HepG2 (cell line): ENCODE measurements at regions not wholly inside any gene's neighbourhood (a gene's known extent, or its start where the extent isn't known, plus 50 kb on each side); places are given as distances from the start of the nearest gene placed in this dataset.

Experiments
- ATAC-seq: fragments of 200-7000 bp; cut with Tn5 transposase; 3 replicates; pipeline ENCODE4 v1.9.1; 2020; ENCODE audit warnings: mild to moderate bottlenecking, moderate library complexity
- BruUV-seq: library from RNA; stranded (reverse); fragments of 400-500 nt; replicated peaks from 2 replicates; lab custom pipeline; 2021; lab: Mats Ljungman, UMichigan
- CTCF ChIA-PET: fragments of 300-600 bp; formaldehyde crosslinking; extraction: SDS; loops from one replicate; lab custom pipeline; 2021; ENCODE audit warnings: low total read pairs, inconsistent platforms, low intra/inter-chr PET ratio; lab: Yijun Ruan, JAX
- POLR2A ChIA-PET: fragments of 350-600 bp; sonication (Branson Sonifier 250); formaldehyde crosslinking; loops from one replicate; lab custom pipeline; 2020; ENCODE audit warnings: antibody characterized with exemption, inconsistent platforms; lab: Yijun Ruan, JAX
- DNase-seq: peaks from one replicate; pipeline ENCODE4 v3.0.0-alpha.2; 2015; ENCODE audit warnings: low spot score
- FAIRE-seq: peaks from 3 replicates; lab custom pipeline; 2011; peaks lifted over from hg19 to GRCh38; lab: Jason Lieb, UNC
- H2AFZ ChIP-seq: one replicate; pipeline ENCODE4 v1.6.1; 2011; ENCODE audit warnings: low read length, inconsistent platforms
- H3K27ac ChIP-seq: fragments of 300-600 bp; 3 replicates; pipeline ENCODE4 v1.8.0; 2011; ENCODE audit warnings: mixed run types, mild to moderate bottlenecking, mixed read lengths, low read length, inconsistent platforms; ENCODE audit not compliant: insufficient read depth; ENCODE audit errors: extremely low read length
- H3K27me3 ChIP-seq, 2 experiments: fragments of 200-600 bp in 1 of 2; 2 replicates in 1 of 2; 3 replicates in 1 of 2; pipeline versions ENCODE4 v1.6.0 to v1.8.0; 2011; ENCODE audit warnings: low read length in 2 of 2, mild to moderate bottlenecking in 2 of 2, moderate library complexity in 2 of 2, inconsistent platforms in 1 of 2; ENCODE audit not compliant: insufficient read depth in 2 of 2, control insufficient read depth in 1 of 2
- H3K36me3 ChIP-seq, 2 experiments: fragments of 200-600 bp in 1 of 2; replicated peaks in 1 of 2; 2 replicates in 1 of 2; 3 replicates in 1 of 2; pipeline versions ENCODE4 v1.5.1 to v1.8.0; 2011; ENCODE audit warnings: low read length in 2 of 2, inconsistent platforms in 1 of 2; ENCODE audit not compliant: insufficient read depth in 2 of 2, control insufficient read depth in 1 of 2
- H3K4me1 ChIP-seq: 2 replicates; pipeline ENCODE4 v1.5.1; 2012; ENCODE audit warnings: low read length, inconsistent platforms; ENCODE audit not compliant: insufficient read depth
- H3K4me2 ChIP-seq: 2 replicates; pipeline ENCODE4 v1.6.0; 2011; ENCODE audit warnings: low read depth, low read length, inconsistent platforms
- H3K4me3 ChIP-seq, 3 experiments: fragments of 200-600 bp in 1 of 3; sonication (generic), shearing (Covaris generic) in 1 of 3; replicated peaks in 1 of 3; 2 replicates each; pipeline ENCODE4 v1.5.1; 2011 to 2016; ENCODE audit warnings: low read length in 3 of 3, inconsistent platforms in 2 of 3, low read depth in 2 of 3, mild to moderate bottlenecking in 2 of 3, control low read depth in 1 of 3, mixed read lengths in 1 of 3; ENCODE audit not compliant: insufficient read depth in 1 of 3
- H3K79me2 ChIP-seq: one replicate; pipeline ENCODE4 v1.6.1; 2011; ENCODE audit warnings: low read length, inconsistent platforms; ENCODE audit not compliant: insufficient read depth
- H3K9ac ChIP-seq: 2 replicates; pipeline ENCODE4 v1.6.0; 2011; ENCODE audit warnings: mild to moderate bottlenecking, low read depth, low read length, inconsistent platforms; ENCODE audit not compliant: insufficient read depth
- H3K9me3 ChIP-seq: 2 replicates; pipeline ENCODE4 v1.5.1; 2012; ENCODE audit warnings: mild to moderate bottlenecking, low read length
- H4K20me1 ChIP-seq: 2 replicates; pipeline ENCODE4 v1.6.0; 2011; ENCODE audit warnings: inconsistent platforms, mild to moderate bottlenecking, low read length, moderate library complexity; ENCODE audit not compliant: insufficient read depth
- FIP1L1 ChIP-seq: fragments of 200-400 bp; formaldehyde crosslinking; IDR thresholded peaks from 2 replicates; pipeline ENCODE4 v1.6.1; 2018; ENCODE audit warnings: low read depth, mild to moderate bottlenecking, low read length, moderate library complexity, borderline replicate concordance; ENCODE audit not compliant: insufficient read depth
- HNRNPK ChIP-seq: fragments of 200-400 bp; formaldehyde crosslinking; IDR thresholded peaks from 2 replicates; pipeline ENCODE4 v1.6.1; 2018; ENCODE audit warnings: low read length, low read depth, moderate library complexity, mild to moderate bottlenecking; ENCODE audit not compliant: poor library complexity, severe bottlenecking
- IKZF1 ChIP-seq: fragments of 450-650 bp; IDR thresholded peaks from 2 replicates; pipeline ENCODE4 v1.7.1; 2016
- KAT2B ChIP-seq: fragments of 150-350 bp; IDR thresholded peaks from 2 replicates; pipeline ENCODE4 v1.6.1; 2014; ENCODE audit warnings: low read depth, low read length, borderline replicate concordance
- RFX1 ChIP-seq: fragments of 450-650 bp; IDR thresholded peaks from 2 replicates; pipeline ENCODE4 v1.6.1; 2017
- ZNF234 ChIP-seq: sonication (generic); formaldehyde crosslinking; conservative IDR thresholded peaks from 2 replicates; pipeline ENCODE4 v1.5.1; 2020; ENCODE audit warnings: mild to moderate bottlenecking, missing genetic modification reagents
- ZNF260 ChIP-seq: sonication (generic); formaldehyde crosslinking; IDR thresholded peaks from 2 replicates; pipeline ENCODE4 v1.4.0; 2020; ENCODE audit warnings: missing genetic modification reagents, low read depth, mild to moderate bottlenecking, borderline replicate concordance
- ZNF614 ChIP-seq: IDR thresholded peaks from 2 replicates; pipeline ENCODE4 v1.6.1; 2018; ENCODE audit warnings: missing biosample characterization, missing genetic modification reagents, inconsistent platforms, borderline replicate concordance
- WGBS: methylation state at CpG from one replicate; pipeline ENCODE4 v1.1.6; 2017; ENCODE audit warnings: low lambda C conversion rate; 5-methylcytosine and 5-hydroxymethylcytosine counted together
- in situ Hi-C: cut with HindIII; loops from 2 replicates; pipeline ENCODE4 v1.10.0; 2017; ENCODE audit warnings: low pct_unique_long_range_greater_than_20kb; ENCODE audit not compliant: extremely low pct_ligation_motif_present
- intact Hi-C: fragments of 100-400 bp; cut with micrococcal nuclease; formaldehyde crosslinking; loops from one replicate; pipeline ENCODE4 v1.10.0; 2022; ENCODE audit not compliant: unreplicated experiment
- TF ChIP-seq, protein P1 (sequence below): sonication (generic); formaldehyde crosslinking; IDR thresholded peaks from 2 replicates; pipeline ENCODE4 v1.5.1; 2020; ENCODE audit warnings: mild to moderate bottlenecking, missing genetic modification reagents, moderate library complexity
- TF ChIP-seq, protein P2 (sequence below): sonication (generic); formaldehyde crosslinking; IDR thresholded peaks from 2 replicates; pipeline ENCODE4 v1.8.0; 2022; ENCODE audit warnings: mild to moderate bottlenecking, missing genetic modification reagents, moderate library complexity
- TF ChIP-seq, protein P3 (sequence below): sonication (generic); formaldehyde crosslinking; IDR thresholded peaks from 2 replicates; pipeline ENCODE4 v1.4.0; 2020; ENCODE audit warnings: low read depth, mild to moderate bottlenecking, missing genetic modification reagents
- TF ChIP-seq, protein P4 (sequence below): sonication (generic); formaldehyde crosslinking; IDR thresholded peaks from 2 replicates; pipeline ENCODE4 v1.5.0; 2020; ENCODE audit warnings: mild to moderate bottlenecking, missing genetic modification reagents

DNA sequence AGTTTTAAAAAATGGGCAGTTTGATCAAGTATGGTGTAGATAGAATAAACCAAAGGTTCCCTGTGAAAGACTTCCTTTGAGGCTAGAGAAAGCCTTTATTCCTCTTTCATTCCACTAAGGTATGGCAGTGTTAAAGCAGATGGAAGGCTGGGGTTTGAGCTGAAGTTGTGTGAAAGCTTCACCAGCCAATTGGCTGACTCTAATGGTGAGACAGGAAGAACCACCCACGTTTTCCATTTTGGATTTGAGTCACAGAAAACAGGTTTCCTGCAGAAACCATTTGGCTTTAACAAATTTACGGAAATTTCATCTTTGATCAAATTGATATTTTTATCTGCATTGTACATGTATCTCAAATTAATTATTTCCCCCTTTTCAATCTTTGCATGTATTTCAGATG, 455.0 kb downstream of the PCNX1 start (continued):
- TF ChIP-seq, protein P1, sequence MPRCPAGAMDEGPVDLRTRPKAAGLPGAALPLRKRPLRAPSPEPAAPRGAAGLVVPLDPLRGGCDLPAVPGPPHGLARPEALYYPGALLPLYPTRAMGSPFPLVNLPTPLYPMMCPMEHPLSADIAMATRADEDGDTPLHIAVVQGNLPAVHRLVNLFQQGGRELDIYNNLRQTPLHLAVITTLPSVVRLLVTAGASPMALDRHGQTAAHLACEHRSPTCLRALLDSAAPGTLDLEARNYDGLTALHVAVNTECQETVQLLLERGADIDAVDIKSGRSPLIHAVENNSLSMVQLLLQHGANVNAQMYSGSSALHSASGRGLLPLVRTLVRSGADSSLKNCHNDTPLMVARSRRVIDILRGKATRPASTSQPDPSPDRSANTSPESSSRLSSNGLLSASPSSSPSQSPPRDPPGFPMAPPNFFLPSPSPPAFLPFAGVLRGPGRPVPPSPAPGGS, result no peak
- TF ChIP-seq, protein P2, sequence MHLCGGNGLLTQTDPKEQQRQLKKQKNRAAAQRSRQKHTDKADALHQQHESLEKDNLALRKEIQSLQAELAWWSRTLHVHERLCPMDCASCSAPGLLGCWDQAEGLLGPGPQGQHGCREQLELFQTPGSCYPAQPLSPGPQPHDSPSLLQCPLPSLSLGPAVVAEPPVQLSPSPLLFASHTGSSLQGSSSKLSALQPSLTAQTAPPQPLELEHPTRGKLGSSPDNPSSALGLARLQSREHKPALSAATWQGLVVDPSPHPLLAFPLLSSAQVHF (CRISPR knock-in tag), result no peak
- TF ChIP-seq HNRNPK, result no peak
- TF ChIP-seq KAT2B, result no peak
- TF ChIP-seq ZNF614 (CRISPR knock-in tag), result no peak
- no peak for TF ChIP-seq ZNF260 (CRISPR knock-in tag)
- no peak for TF ChIP-seq FIP1L1

DNA sequence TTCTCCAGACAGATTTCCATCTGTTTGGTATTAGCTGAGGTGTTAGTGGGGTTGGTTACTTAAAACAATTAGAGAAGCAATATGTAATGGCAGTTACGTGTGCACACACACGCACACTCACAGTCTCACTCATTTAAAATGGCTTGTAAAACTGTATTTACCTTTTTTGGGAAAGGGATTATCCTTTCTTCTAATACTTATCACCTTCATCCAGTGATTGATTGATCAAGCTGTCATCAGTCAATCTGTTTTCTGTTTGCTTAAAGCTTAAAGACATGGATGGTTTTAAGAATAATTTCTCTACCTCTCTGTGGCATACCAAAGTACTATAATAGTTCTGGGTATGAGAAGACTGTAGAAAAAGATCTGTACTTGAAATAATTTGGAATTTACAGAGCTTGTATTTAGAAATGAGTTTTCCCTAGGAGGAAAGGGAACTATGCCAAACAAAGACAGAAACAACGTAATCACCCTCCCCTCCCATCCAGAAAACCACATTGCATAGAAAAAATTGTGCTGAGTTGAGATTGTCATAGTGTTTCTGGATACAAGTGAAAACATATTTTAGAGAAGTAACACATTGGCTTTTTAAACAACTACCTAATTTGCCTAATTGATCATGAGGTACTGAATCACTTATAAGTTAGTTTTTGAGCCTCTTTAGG, 455.8 kb downstream of the PCNX1 start:
- CTCF ChIA-PET, result no interaction called here
- Histone ChIP-seq H4K20me1 (no peaks in the 10 kb centered on the region), H3K27ac (no peak overlapping the region), H3K9me3 (no peaks in the 10 kb centered on the region), H3K4me2 (no peak overlapping the region), H3K27me3 (no peaks in the 10 kb centered on the region), H3K4me3 (no peak overlapping the region), H3K36me3 (no peaks in the 10 kb centered on the region), H2AFZ (no peak overlapping the region), H3K79me2 (peaks cover 15% of the 10 kb centered on the region), H3K9ac (no peak overlapping the region), H3K4me1 (peaks cover 38% of the 10 kb centered on the region)
- WGBS, result 91% methylated on average over 3 of the region's 3 CpGs
- ATAC-seq, result no peak
- BruUV-seq, result no TSS peak
- DNase-seq, result no peak
- in situ Hi-C loops (no loop called here), intact Hi-C loops (no loop called here)
- no peak for FAIRE-seq
- TF ChIP-seq RFX1 (no peak), ZNF234 (no peak), IKZF1 (no peak)
- TF ChIP-seq, protein P3, sequence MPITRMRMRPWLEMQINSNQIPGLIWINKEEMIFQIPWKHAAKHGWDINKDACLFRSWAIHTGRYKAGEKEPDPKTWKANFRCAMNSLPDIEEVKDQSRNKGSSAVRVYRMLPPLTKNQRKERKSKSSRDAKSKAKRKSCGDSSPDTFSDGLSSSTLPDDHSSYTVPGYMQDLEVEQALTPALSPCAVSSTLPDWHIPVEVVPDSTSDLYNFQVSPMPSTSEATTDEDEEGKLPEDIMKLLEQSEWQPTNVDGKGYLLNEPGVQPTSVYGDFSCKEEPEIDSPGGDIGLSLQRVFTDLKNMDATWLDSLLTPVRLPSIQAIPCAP, result no peak
- TF ChIP-seq, protein P4, sequence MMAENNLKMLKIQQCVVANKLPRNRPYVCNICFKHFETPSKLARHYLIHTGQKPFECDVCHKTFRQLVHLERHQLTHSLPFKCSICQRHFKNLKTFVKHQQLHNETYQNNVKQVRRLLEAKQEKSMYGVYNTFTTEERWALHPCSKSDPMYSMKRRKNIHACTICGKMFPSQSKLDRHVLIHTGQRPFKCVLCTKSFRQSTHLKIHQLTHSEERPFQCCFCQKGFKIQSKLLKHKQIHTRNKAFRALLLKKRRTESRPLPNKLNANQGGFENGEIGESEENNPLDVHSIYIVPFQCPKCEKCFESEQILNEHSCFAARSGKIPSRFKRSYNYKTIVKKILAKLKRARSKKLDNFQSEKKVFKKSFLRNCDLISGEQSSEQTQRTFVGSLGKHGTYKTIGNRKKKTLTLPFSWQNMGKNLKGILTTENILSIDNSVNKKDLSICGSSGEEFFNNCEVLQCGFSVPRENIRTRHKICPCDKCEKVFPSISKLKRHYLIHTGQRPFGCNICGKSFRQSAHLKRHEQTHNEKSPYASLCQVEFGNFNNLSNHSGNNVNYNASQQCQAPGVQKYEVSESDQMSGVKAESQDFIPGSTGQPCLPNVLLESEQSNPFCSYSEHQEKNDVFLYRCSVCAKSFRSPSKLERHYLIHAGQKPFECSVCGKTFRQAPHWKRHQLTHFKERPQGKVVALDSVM, result no peak
- POLR2A ChIA-PET, result no interaction called here
